SK-N-SH (cell line): ENCODE measurements at regions not wholly inside any gene's neighbourhood (a gene's known extent, or its start where the extent isn't known, plus 50 kb on each side); places are given as distances from the start of the nearest gene placed in this dataset.

Source experiments
- CTCF ChIA-PET: fragments of 300-600, 350-600 bp; formaldehyde crosslinking; extraction: SDS; loops from one replicate; lab custom pipeline; 2021; lab: Yijun Ruan, JAX
- POLR2A ChIA-PET: fragments of 350-600 bp; sonication (Branson Sonifier 250); formaldehyde crosslinking; extraction: SDS; loops from one replicate; lab custom pipeline; 2020; ENCODE audit warnings: antibody characterized with exemption, inconsistent platforms; lab: Yijun Ruan, JAX
- DNase-seq: peaks from one replicate; pipeline ENCODE4 v3.0.0; 2012
- H2AFZ ChIP-seq: fragments of 200-600 bp; sonication (generic); 2 replicates; pipeline ENCODE4 v1.8.1; 2016; ENCODE audit warnings: antibody characterized with exemption, mild to moderate bottlenecking, low read depth
- H3F3A ChIP-seq: fragments of 200-600 bp; sonication (generic); replicated peaks from 2 replicates; pipeline ENCODE3; 2016; ENCODE audit warnings: antibody characterized with exemption, mild to moderate bottlenecking; ENCODE audit not compliant: insufficient read depth
- H3K27ac ChIP-seq, 2 experiments: fragments of 200-500 bp in 1 of 2; fragments of 200-600 bp in 1 of 2; sonication (Bioruptor generic) in 1 of 2; sonication (generic), shearing (Covaris generic) in 1 of 2; 2 replicates each; pipeline versions ENCODE4 v1.5.1 to v1.6.1; 2014 to 2016; ENCODE audit warnings: low read depth in 2 of 2, inconsistent platforms in 1 of 2, low read length in 1 of 2, mild to moderate bottlenecking in 1 of 2, mixed read lengths in 1 of 2
- H3K27me3 ChIP-seq: fragments of 200-600 bp; sonication (generic), shearing (Covaris generic); 2 replicates; pipeline ENCODE4 v1.6.1; 2016; ENCODE audit warnings: mixed run types; ENCODE audit not compliant: insufficient read depth
- H3K36me3 ChIP-seq, 2 experiments: fragments of 200-500 bp in 1 of 2; fragments of 200-600 bp in 1 of 2; sonication (Bioruptor generic) in 1 of 2; sonication (generic) in 1 of 2; replicated peaks in 1 of 2; 2 replicates each; pipeline versions ENCODE3 to v1.5.1; 2014 to 2016; ENCODE audit warnings: low read length in 1 of 2, mild to moderate bottlenecking in 1 of 2; ENCODE audit not compliant: insufficient read depth in 2 of 2, control insufficient read depth in 1 of 2
- H3K4me1 ChIP-seq, 2 experiments: fragments of 200-500 bp in 1 of 2; fragments of 200-600 bp in 1 of 2; sonication (Bioruptor generic) in 1 of 2; sonication (generic), shearing (Covaris generic) in 1 of 2; 2 replicates each; pipeline versions ENCODE4 v1.5.1 to v1.6.1; 2014 to 2016; ENCODE audit warnings: low read depth in 1 of 2, low read length in 1 of 2, mixed run types in 1 of 2; ENCODE audit not compliant: insufficient read depth in 2 of 2, control insufficient read depth in 1 of 2
- H3K4me2 ChIP-seq: fragments of 200-600 bp; sonication (generic), shearing (Covaris generic); 2 replicates; pipeline ENCODE4 v1.6.1; 2017; ENCODE audit warnings: mixed run types
- H3K4me3 ChIP-seq, 2 experiments: fragments of 200-500 bp in 1 of 2; fragments of 200-600 bp in 1 of 2; sonication (Bioruptor generic) in 1 of 2; sonication (generic), shearing (Covaris generic) in 1 of 2; 2 replicates each; pipeline versions ENCODE4 v1.5.1 to v1.8.1; 2014 to 2016; ENCODE audit warnings: low read depth in 2 of 2, inconsistent platforms in 1 of 2, low read length in 1 of 2, mild to moderate bottlenecking in 1 of 2, mixed read lengths in 1 of 2, moderate library complexity in 1 of 2
- H3K79me2 ChIP-seq: fragments of 200-600 bp; sonication (generic); 2 replicates; pipeline ENCODE4 v1.8.1; 2017; ENCODE audit warnings: mild to moderate bottlenecking; ENCODE audit not compliant: insufficient read depth
- H3K9ac ChIP-seq: fragments of 200-600 bp; sonication (generic); 2 replicates; pipeline ENCODE4 v1.6.1; 2017; ENCODE audit warnings: mixed run types
- H3K9me2 ChIP-seq: fragments of 200-600 bp; sonication (generic); 2 replicates; pipeline ENCODE4 v1.6.1; 2017; ENCODE audit warnings: mixed run types
- H3K9me3 ChIP-seq: fragments of 200-600 bp; sonication (generic); 2 replicates; pipeline ENCODE4 v1.6.1; 2017; ENCODE audit warnings: mixed run types, mild to moderate bottlenecking, moderate library complexity
- H4K20me1 ChIP-seq: fragments of 200-600 bp; sonication (generic); 2 replicates; pipeline ENCODE4 v1.6.1; 2017; ENCODE audit warnings: mild to moderate bottlenecking, mixed run types; ENCODE audit not compliant: insufficient read depth
- CTCF ChIP-seq: fragments of 200-600 bp; sonication (generic); IDR thresholded peaks from 2 replicates; pipeline ENCODE4 v1.6.1; 2017; ENCODE audit warnings: antibody characterized with exemption, mild to moderate bottlenecking, moderate library complexity
- EZH2phosphoT487 ChIP-seq: fragments of 200-600 bp; sonication (generic); IDR thresholded peaks from 2 replicates; pipeline ENCODE4 v1.6.1; 2017; ENCODE audit warnings: low read depth, mixed run types, mild to moderate bottlenecking, antibody characterized with exemption, moderate library complexity, borderline replicate concordance
- FOXJ3 ChIP-seq: sonication (generic); formaldehyde crosslinking; IDR thresholded peaks from 2 replicates; pipeline ENCODE4 v1.5.1; 2020; ENCODE audit warnings: mild to moderate bottlenecking, missing genetic modification reagents
- GABPA ChIP-seq: IDR thresholded peaks from 2 replicates; pipeline ENCODE4 v1.4.0; 2012; ENCODE audit warnings: low read depth, mild to moderate bottlenecking
- JUND ChIP-seq: IDR thresholded peaks from 2 replicates; pipeline ENCODE4 v1.4.0; 2012
- MEF2A ChIP-seq: IDR thresholded peaks from 2 replicates; pipeline ENCODE4 v1.4.0; 2012; ENCODE audit warnings: low read depth, borderline replicate concordance
- MXI1 ChIP-seq: IDR thresholded peaks from 2 replicates; pipeline ENCODE4 v1.6.1; 2012; ENCODE audit warnings: mild to moderate bottlenecking, low read depth, low read length, improper control_type of control experiment
- NRF1 ChIP-seq: IDR thresholded peaks from 2 replicates; pipeline ENCODE4 v1.6.1; 2012; ENCODE audit warnings: low read depth, mild to moderate bottlenecking, low read length
- POLR2AphosphoS5 ChIP-seq: IDR thresholded peaks from 2 replicates; pipeline ENCODE4 v1.6.1; 2012; ENCODE audit warnings: low read depth, low read length
- RCOR1 ChIP-seq: fragments of 150-350 bp; IDR thresholded peaks from 2 replicates; pipeline ENCODE4 v1.6.1; 2017; ENCODE audit warnings: antibody characterized with exemption, low read length
- SMC3 ChIP-seq: IDR thresholded peaks from 2 replicates; pipeline ENCODE4 v1.6.1; 2012; ENCODE audit warnings: low read depth, low read length, improper control_type of control experiment
- WGBS: methylation state at CpG from one replicate; pipeline ENCODE4 v1.1.6; 2017; ENCODE audit warnings: low lambda C conversion rate; 5-methylcytosine and 5-hydroxymethylcytosine counted together
- TF ChIP-seq, protein P1 (sequence below): IDR thresholded peaks from 2 replicates; pipeline ENCODE4 v1.4.0; 2012; ENCODE audit warnings: low read depth, borderline replicate concordance
- TF ChIP-seq, protein P2 (sequence below): IDR thresholded peaks from 2 replicates; pipeline ENCODE4 v1.4.0; 2012; ENCODE audit warnings: low read depth, borderline replicate concordance
- TF ChIP-seq, protein P3 (sequence below): IDR thresholded peaks from 2 replicates; pipeline ENCODE4 v1.4.0; 2012; ENCODE audit warnings: low read depth

DNA sequence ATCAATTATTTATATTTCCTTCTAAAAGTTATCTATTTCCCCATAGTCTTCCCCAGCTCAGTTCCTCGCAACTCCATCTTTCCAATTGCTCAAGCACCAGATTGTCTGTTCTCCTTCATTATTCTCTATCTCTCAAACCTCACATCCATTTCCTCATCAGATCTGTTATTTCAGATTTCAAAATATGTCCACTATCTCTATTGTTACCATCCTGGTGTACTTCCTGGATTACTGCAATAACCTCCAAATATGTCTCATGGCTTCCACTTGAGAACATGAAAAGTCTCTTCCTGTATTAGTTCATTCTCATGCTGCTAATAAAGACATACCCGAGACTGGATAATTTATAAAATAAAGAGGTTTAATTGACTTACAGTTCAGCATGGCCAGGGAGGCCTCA, 641.7 kb upstream of the ZEB2 start:
- H3K4me1 ChIP-seq: no peaks in the 10 kb centered on the region
- H3K9ac ChIP-seq: no peak overlapping the region
- CTCF ChIA-PET: no interaction called here
- no peak for DNase-seq
- H3K27me3 ChIP-seq: no peaks in the 10 kb centered on the region
- H3K79me2 ChIP-seq: no peaks in the 10 kb centered on the region
- peaks cover 5% of the 10 kb centered on the region for H3F3A ChIP-seq
- H4K20me1 ChIP-seq: no peaks in the 10 kb centered on the region
- 94% methylated on average over 2 of the region's 2 CpGs for WGBS
- no peak for TF ChIP-seq RCOR1
- no peak for TF ChIP-seq SMC3
- no peak for TF ChIP-seq POLR2AphosphoS5
- TF ChIP-seq, protein P1, sequence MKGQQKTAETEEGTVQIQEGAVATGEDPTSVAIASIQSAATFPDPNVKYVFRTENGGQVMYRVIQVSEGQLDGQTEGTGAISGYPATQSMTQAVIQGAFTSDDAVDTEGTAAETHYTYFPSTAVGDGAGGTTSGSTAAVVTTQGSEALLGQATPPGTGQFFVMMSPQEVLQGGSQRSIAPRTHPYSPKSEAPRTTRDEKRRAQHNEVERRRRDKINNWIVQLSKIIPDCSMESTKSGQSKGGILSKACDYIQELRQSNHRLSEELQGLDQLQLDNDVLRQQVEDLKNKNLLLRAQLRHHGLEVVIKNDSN: no peak
- TF ChIP-seq, protein P2, sequence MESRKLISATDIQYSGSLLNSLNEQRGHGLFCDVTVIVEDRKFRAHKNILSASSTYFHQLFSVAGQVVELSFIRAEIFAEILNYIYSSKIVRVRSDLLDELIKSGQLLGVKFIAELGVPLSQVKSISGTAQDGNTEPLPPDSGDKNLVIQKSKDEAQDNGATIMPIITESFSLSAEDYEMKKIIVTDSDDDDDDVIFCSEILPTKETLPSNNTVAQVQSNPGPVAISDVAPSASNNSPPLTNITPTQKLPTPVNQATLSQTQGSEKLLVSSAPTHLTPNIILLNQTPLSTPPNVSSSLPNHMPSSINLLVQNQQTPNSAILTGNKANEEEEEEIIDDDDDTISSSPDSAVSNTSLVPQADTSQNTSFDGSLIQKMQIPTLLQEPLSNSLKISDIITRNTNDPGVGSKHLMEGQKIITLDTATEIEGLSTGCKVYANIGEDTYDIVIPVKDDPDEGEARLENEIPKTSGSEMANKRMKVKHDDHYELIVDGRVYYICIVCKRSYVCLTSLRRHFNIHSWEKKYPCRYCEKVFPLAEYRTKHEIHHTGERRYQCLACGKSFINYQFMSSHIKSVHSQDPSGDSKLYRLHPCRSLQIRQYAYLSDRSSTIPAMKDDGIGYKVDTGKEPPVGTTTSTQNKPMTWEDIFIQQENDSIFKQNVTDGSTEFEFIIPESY: no peak
- no peak for TF ChIP-seq JUND
- TF ChIP-seq EZH2phosphoT487: no peak
- TF ChIP-seq, protein P3, sequence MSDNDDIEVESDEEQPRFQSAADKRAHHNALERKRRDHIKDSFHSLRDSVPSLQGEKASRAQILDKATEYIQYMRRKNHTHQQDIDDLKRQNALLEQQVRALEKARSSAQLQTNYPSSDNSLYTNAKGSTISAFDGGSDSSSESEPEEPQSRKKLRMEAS: no peak
- no peak for TF ChIP-seq MEF2A
- TF ChIP-seq GABPA: no peak
- TF ChIP-seq CTCF: no peak
- TF ChIP-seq NRF1: no peak
- TF ChIP-seq FOXJ3 (CRISPR knock-in tag): no peak
- TF ChIP-seq MXI1: no peak
- H2AFZ ChIP-seq: no peak overlapping the region
- H3K9me2 ChIP-seq: 0 out of 2 replicates have a peak, but pooled peaks cover 3% of the 10 kb centered on the region
- no peaks in the 10 kb centered on the region for H3K36me3 ChIP-seq
- no peaks in the 10 kb centered on the region for H3K9me3 ChIP-seq
- POLR2A ChIA-PET: no interaction called here
- no peak overlapping the region for H3K4me3 ChIP-seq
- no peak overlapping the region for H3K4me2 ChIP-seq
- H3K27ac ChIP-seq: no peak overlapping the region

- CTCF ChIA-PET: no interaction called here
- Histone ChIP-seq H3K27me3 (no peaks in the 10 kb centered on the region), H3K27ac (no peak overlapping the region), H3K9ac (no peak overlapping the region), H4K20me1 (no peaks in the 10 kb centered on the region), H3K9me3 (no peaks in the 10 kb centered on the region), H3K36me3 (no peaks in the 10 kb centered on the region), H3K4me1 (no peaks in the 10 kb centered on the region), H3K9me2 (0 out of 2 replicates have a peak, but pooled peaks cover 3% of the 10 kb centered on the region), H3F3A (peaks cover 5% of the 10 kb centered on the region), H3K79me2 (no peaks in the 10 kb centered on the region), H2AFZ (no peak overlapping the region), H3K4me2 (no peak overlapping the region), H3K4me3 (no peak overlapping the region)
- no peak for DNase-seq
- no peak for TF ChIP-seq EZH2phosphoT487
- 78% methylated on average over 1 of the region's 1 CpG for WGBS
- POLR2A ChIA-PET: no interaction called here
Measured at GRCh38 chr2:145160855-145161254, 640.9 kb upstream of the ZEB2 start.
